NB4 (cell line): ENCODE measurements at regions not wholly inside any gene's neighbourhood (a gene's known extent, or its start where the extent isn't known, plus 50 kb on each side); places are given as distances from the start of the nearest gene placed in this dataset.

Experiments used
- CTCF ChIP-seq: IDR thresholded peaks from one replicate; pipeline ENCODE4 v1.5.1; 2012; ENCODE audit warnings: low read depth, low read length
- POLR2A ChIP-seq: IDR thresholded peaks from 2 replicates; pipeline ENCODE4 v1.6.1; 2011; ENCODE audit warnings: mild to moderate bottlenecking; ENCODE audit not compliant: insufficient read length; ENCODE audit errors: extremely low read depth

- TF ChIP-seq CTCF (no peak), POLR2A (no peak)
Observed at GRCh38 chr14:65941091-65941490, 528.6 kb downstream of the FUT8 start.
